ENCODE measurements at regions not wholly inside any gene's neighbourhood (a gene's known extent, or its start where the extent isn't known, plus 50 kb on each side); places are given as distances from the start of the nearest gene placed in this dataset.

DNA sequence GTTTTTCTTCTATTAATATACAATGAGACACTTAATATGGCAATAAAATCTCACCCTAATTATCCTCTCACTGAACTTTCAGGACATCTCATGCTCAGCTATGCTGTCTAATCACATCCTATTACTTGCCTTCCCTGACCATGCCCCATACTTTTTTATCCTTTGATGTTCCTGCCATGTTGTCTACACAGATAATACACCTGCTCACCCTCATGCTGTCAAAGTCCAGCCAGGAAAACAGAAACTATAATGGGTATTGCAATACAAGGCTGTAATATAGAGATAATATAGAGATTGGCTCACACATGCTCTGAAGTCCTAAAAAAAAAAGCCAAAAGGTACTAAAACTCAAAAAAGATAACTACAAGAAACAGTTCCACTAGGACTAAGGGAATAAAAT is 305.4 kb downstream of the PRDM5 start:
- TF ChIP-seq, protein P1, sequence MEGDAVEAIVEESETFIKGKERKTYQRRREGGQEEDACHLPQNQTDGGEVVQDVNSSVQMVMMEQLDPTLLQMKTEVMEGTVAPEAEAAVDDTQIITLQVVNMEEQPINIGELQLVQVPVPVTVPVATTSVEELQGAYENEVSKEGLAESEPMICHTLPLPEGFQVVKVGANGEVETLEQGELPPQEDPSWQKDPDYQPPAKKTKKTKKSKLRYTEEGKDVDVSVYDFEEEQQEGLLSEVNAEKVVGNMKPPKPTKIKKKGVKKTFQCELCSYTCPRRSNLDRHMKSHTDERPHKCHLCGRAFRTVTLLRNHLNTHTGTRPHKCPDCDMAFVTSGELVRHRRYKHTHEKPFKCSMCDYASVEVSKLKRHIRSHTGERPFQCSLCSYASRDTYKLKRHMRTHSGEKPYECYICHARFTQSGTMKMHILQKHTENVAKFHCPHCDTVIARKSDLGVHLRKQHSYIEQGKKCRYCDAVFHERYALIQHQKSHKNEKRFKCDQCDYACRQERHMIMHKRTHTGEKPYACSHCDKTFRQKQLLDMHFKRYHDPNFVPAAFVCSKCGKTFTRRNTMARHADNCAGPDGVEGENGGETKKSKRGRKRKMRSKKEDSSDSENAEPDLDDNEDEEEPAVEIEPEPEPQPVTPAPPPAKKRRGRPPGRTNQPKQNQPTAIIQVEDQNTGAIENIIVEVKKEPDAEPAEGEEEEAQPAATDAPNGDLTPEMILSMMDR (IDR thresholded peaks at IDR 0.05 in 4 of 5, conservative IDR thresholded peaks at IDR 0.05 in 1 of 5), result no peak
- TF ChIP-seq POLR2A (IDR thresholded peaks at IDR 0.05), result no peak
